Upper lobe of left lung (tissue), 6 donors: ENCODE measurements at regions not wholly inside any gene's neighbourhood (a gene's known extent, or its start where the extent isn't known, plus 50 kb on each side); places are given as distances from the start of the nearest gene placed in this dataset.
A peak's percentile ranks its signal among the peaks of the same experiment; 100 is the strongest.

ENCODE experiments used
- ATAC-seq, 2 donors: fragments of 200-7000 bp; cut with Tn5 transposase; one replicate each; pipeline ENCODE4 v1.9.1; 2022; ENCODE audit warnings: mild to moderate bottlenecking in 2 of 2, moderate library complexity in 2 of 2; ENCODE audit not compliant: low FRiP score in 2 of 2
- DNase-seq, 2 donors: peaks; one replicate each; pipeline ENCODE4 v3.0.0-alpha.2; 2019 to 2020
- H3K27ac ChIP-seq, 4 donors: fragments of 200-600 bp; sonication (generic); one replicate each; pipeline ENCODE4 v1.5.1; 2016 to 2019
- H3K27me3 ChIP-seq, 4 donors: fragments of 200-600 bp; sonication (generic); one replicate each; pipeline ENCODE4 v1.5.1; 2017 to 2019
- H3K36me3 ChIP-seq, 4 donors: fragments of 200-600 bp; sonication (generic); one replicate each; pipeline ENCODE4 v1.5.1; 2016 to 2019
- H3K4me1 ChIP-seq, 4 donors: fragments of 200-600 bp; sonication (generic); one replicate each; pipeline ENCODE4 v1.5.1; 2018 to 2019
- H3K4me3 ChIP-seq, 4 donors: fragments of 200-600 bp; sonication (generic); one replicate each; pipeline ENCODE4 v1.5.1; 2017 to 2019; ENCODE audit warnings: mild to moderate bottlenecking in 2 of 4, moderate library complexity in 1 of 4
- H3K9me3 ChIP-seq, 4 donors: fragments of 200-600 bp; sonication (generic); one replicate each; pipeline ENCODE4 v1.5.1; 2018 to 2019
- CTCF ChIP-seq, 6 experiments: fragments of 450-650 bp in 4 of 6; fragments of 200-600 bp in 2 of 6; sonication (generic) in 2 of 6; IDR thresholded peaks; one replicate each; pipeline ENCODE4 v1.5.1; 2016 to 2019; ENCODE audit warnings: antibody characterized with exemption in 6 of 6
- EP300 ChIP-seq, 4 donors: sonication (generic); formaldehyde crosslinking; IDR thresholded peaks; one replicate each; pipeline ENCODE4 v1.5.1; 2017; ENCODE audit warnings: antibody characterized with exemption in 4 of 4, control low read depth in 2 of 4
- POLR2A ChIP-seq, 4 donors: fragments of 450-650 bp; IDR thresholded peaks; one replicate each; pipeline ENCODE4 v1.5.1; 2016 to 2017; ENCODE audit warnings: antibody characterized with exemption in 4 of 4, mild to moderate bottlenecking in 2 of 4
- POLR2AphosphoS5 ChIP-seq, 2 donors: sonication (generic); formaldehyde crosslinking; IDR thresholded peaks; one replicate each; pipeline ENCODE4 v1.5.1; 2017; ENCODE audit warnings: antibody characterized with exemption in 2 of 2
- WGBS, 2 donors: methylation state at CpG; one replicate each; pipeline ENCODE4 v1.1.5; 2017 to 2018; 5-methylcytosine and 5-hydroxymethylcytosine counted together
- donor health status: DM: no; HTN: no; CAD: no; lungs with moderate emphysema.
- donor health status: DM: no; HTN: yes; CAD: no; lungs with severe emphysema.

GRCh38 chr17:15119968-15120367 is 145.2 kb downstream of the PMP22 start:
- no peak overlapping the region for H3K27ac ChIP-seq
- 43 to 55% methylated on average over 3 of the region's 3 CpGs for WGBS, 2 donors
- ATAC-seq (no peak), DNase-seq (peak in 1 of 2 donors; percentile 48)
- H3K27me3 ChIP-seq = no peaks in the 10 kb centered on the region
- TF ChIP-seq POLR2AphosphoS5 (IDR thresholded peaks at IDR 0.05) = no peak
- TF ChIP-seq EP300 (IDR thresholded peaks at IDR 0.05) = no peak
- no peak for TF ChIP-seq CTCF (IDR thresholded peaks at IDR 0.05)
- no peak for TF ChIP-seq POLR2A (IDR thresholded peaks at IDR 0.05)
- H3K9me3 ChIP-seq = peaks cover 0 to 8% (median 3%) of the 10 kb centered on the region in 4 donors
- no peak overlapping the region for H3K4me3 ChIP-seq
- H3K36me3 ChIP-seq = no peaks in the 10 kb centered on the region
- H3K4me1 ChIP-seq = no peaks in the 10 kb centered on the region

GRCh38 chr17:15117239-15117638 is 147.9 kb downstream of the PMP22 start:
- TF ChIP-seq CTCF (IDR thresholded peaks at IDR 0.05) = no peak
- no peak for TF ChIP-seq EP300 (IDR thresholded peaks at IDR 0.05)
- no peak for TF ChIP-seq POLR2AphosphoS5 (IDR thresholded peaks at IDR 0.05)
- no peak for TF ChIP-seq POLR2A (IDR thresholded peaks at IDR 0.05)
- peaks cover 0 to 8% (median 3%) of the 10 kb centered on the region in 4 donors for H3K9me3 ChIP-seq
- H3K36me3 ChIP-seq = no peaks in the 10 kb centered on the region
- no peaks in the 10 kb centered on the region for H3K27me3 ChIP-seq
- no peak for ATAC-seq
- H3K4me1 ChIP-seq = no peaks in the 10 kb centered on the region
- no peak overlapping the region for H3K27ac ChIP-seq
- no peak overlapping the region for H3K4me3 ChIP-seq
- 68 to 69% methylated on average over 2 of the region's 2 CpGs for WGBS, 2 donors
- no peak for DNase-seq

- H3K4me1 ChIP-seq = no peaks in the 10 kb centered on the region
- no peak overlapping the region for H3K27ac ChIP-seq
- no peaks in the 10 kb centered on the region for H3K36me3 ChIP-seq
- peaks cover 0 to 8% (median 3%) of the 10 kb centered on the region in 4 donors for H3K9me3 ChIP-seq
- DNase-seq (peak in 1 of 2 donors; percentile 17), ATAC-seq (no peak)
- no peaks in the 10 kb centered on the region for H3K27me3 ChIP-seq
- no peak overlapping the region for H3K4me3 ChIP-seq
- WGBS, 2 donors = 73 to 77% methylated on average over 12 to 13 of the region's 13 CpGs
- TF ChIP-seq EP300 (IDR thresholded peaks at IDR 0.05) (no peak), POLR2AphosphoS5 (IDR thresholded peaks at IDR 0.05) (no peak), POLR2A (IDR thresholded peaks at IDR 0.05) (no peak), CTCF (IDR thresholded peaks at IDR 0.05) (no peak)
Measured at GRCh38 chr17:15112846-15113617, 152.1 kb downstream of the PMP22 start.

GRCh38 chr17:15109608-15110007 is 155.5 kb downstream of the PMP22 start:
- DNase-seq = no peak
- WGBS, 2 donors = 55 to 64% methylated on average over 3 of the region's 3 CpGs
- Histone ChIP-seq H3K27me3 (no peaks in the 10 kb centered on the region), H3K27ac (no peak overlapping the region), H3K36me3 (no peaks in the 10 kb centered on the region), H3K4me1 (no peaks in the 10 kb centered on the region), H3K9me3 (no peaks in the 10 kb centered on the region), H3K4me3 (no peak overlapping the region)
- TF ChIP-seq CTCF (IDR thresholded peaks at IDR 0.05) = no peak
- ATAC-seq = peak in 1 of 2 donors; percentile 42

GRCh38 chr17:15108992-15109391 is 156.1 kb downstream of the PMP22 start:
- DNase-seq = no peak
- Histone ChIP-seq H3K4me1 (no peaks in the 10 kb centered on the region), H3K9me3 (no peaks in the 10 kb centered on the region), H3K36me3 (no peaks in the 10 kb centered on the region), H3K4me3 (no peak overlapping the region), H3K27ac (no peak overlapping the region), H3K27me3 (no peaks in the 10 kb centered on the region)
- no peak for ATAC-seq
- TF ChIP-seq POLR2AphosphoS5 (IDR thresholded peaks at IDR 0.05) (no peak), CTCF (IDR thresholded peaks at IDR 0.05) (no peak)
- WGBS, 2 donors = 69 to 80% methylated on average over 3 of the region's 3 CpGs
